Colonic mucosa (tissue), 4 donors: ENCODE measurements at regions not wholly inside any gene's neighbourhood (a gene's known extent, or its start where the extent isn't known, plus 50 kb on each side); places are given as distances from the start of the nearest gene placed in this dataset.

Source experiments
- DNase-seq: peaks from one replicate; pipeline ENCODE4 v3.0.0-alpha.2; 2020
- H3K27ac ChIP-seq: fragments of 200-600 bp; one replicate; pipeline ENCODE4 v1.8.0; 2021
- H3K27me3 ChIP-seq: fragments of 200-600 bp; one replicate; pipeline ENCODE4 v1.8.0; 2021
- H3K36me3 ChIP-seq: fragments of 200-600 bp; one replicate; pipeline ENCODE4 v1.8.0; 2021
- H3K4me1 ChIP-seq: fragments of 200-600 bp; one replicate; pipeline ENCODE4 v1.8.0; 2021; ENCODE audit warnings: mild to moderate bottlenecking
- H3K4me3 ChIP-seq: fragments of 200-600 bp; one replicate; pipeline ENCODE4 v1.8.0; 2021
- H3K9ac ChIP-seq, 2 donors: one replicate each; pipeline ENCODE4 v1.7.0; 2013; ENCODE audit warnings: control low read depth in 2 of 2, low read depth in 2 of 2, low read length in 2 of 2
- H3K9me3 ChIP-seq: fragments of 200-600 bp; one replicate; pipeline ENCODE4 v1.8.0; 2021
- CTCF ChIP-seq: fragments of 200-600 bp; IDR thresholded peaks from one replicate; pipeline ENCODE4 v1.8.0; 2022; ENCODE audit warnings: antibody characterized with exemption, mild to moderate bottlenecking
- intact Hi-C: fragments of 100-400 bp; cut with DNase I; formaldehyde crosslinking; loops from one replicate; pipeline ENCODE4 v1.14.1; 2022
- donor health status: healthy.
- donor health status: DM: no; HTN: no; CAD: no.
- donor health status: DM: no; HTN: no; CAD: no.

GRCh38 chr18:61719671-61720070 lies 173.1 kb downstream of the RNF152 start:
- intact Hi-C loops: no loop called here
- Histone ChIP-seq H3K4me1 (no peaks in the 10 kb centered on the region), H3K27me3 (no peaks in the 10 kb centered on the region), H3K9ac (no peak overlapping the region), H3K27ac (no peak overlapping the region), H3K36me3 (no peaks in the 10 kb centered on the region), H3K9me3 (no peaks in the 10 kb centered on the region), H3K4me3 (no peak overlapping the region)
- no peak for TF ChIP-seq CTCF
- DNase-seq: no peak

- H3K4me1 ChIP-seq: no peaks in the 10 kb centered on the region
- H3K27ac ChIP-seq: no peak overlapping the region
- DNase-seq: no peak
- H3K36me3 ChIP-seq: no peaks in the 10 kb centered on the region
- intact Hi-C loops: no loop called here
- H3K9me3 ChIP-seq: no peaks in the 10 kb centered on the region
- TF ChIP-seq CTCF: no peak
- H3K4me3 ChIP-seq: no peak overlapping the region
- no peak overlapping the region for H3K9ac ChIP-seq
- no peaks in the 10 kb centered on the region for H3K27me3 ChIP-seq
Measured at GRCh38 chr18:61718944-61719343, 173.9 kb downstream of the RNF152 start.

GRCh38 chr18:61714421-61714820 lies 178.4 kb downstream of the RNF152 start:
- H3K4me1 ChIP-seq: no peaks in the 10 kb centered on the region
- H3K9me3 ChIP-seq: no peaks in the 10 kb centered on the region
- no peak overlapping the region for H3K4me3 ChIP-seq
- peak overlapping the region; percentile 4 for H3K27ac ChIP-seq
- no peaks in the 10 kb centered on the region for H3K36me3 ChIP-seq
- no peak overlapping the region for H3K9ac ChIP-seq
- DNase-seq: no peak
- intact Hi-C loops: no loop called here
- TF ChIP-seq CTCF: no peak
- no peaks in the 10 kb centered on the region for H3K27me3 ChIP-seq

GRCh38 chr18:61713502-61713901 lies 179.3 kb downstream of the RNF152 start:
- no peak for TF ChIP-seq CTCF
- Histone ChIP-seq H3K27me3 (no peaks in the 10 kb centered on the region), H3K27ac (peak overlapping the region; percentile 4)

GRCh38 chr18:61710082-61710620 lies 182.7 kb downstream of the RNF152 start:
- H3K36me3 ChIP-seq: no peaks in the 10 kb centered on the region
- no peak for TF ChIP-seq CTCF
- no peaks in the 10 kb centered on the region for H3K4me1 ChIP-seq
- intact Hi-C loops: no loop called here
- H3K27ac ChIP-seq: no peak overlapping the region
- no peaks in the 10 kb centered on the region for H3K27me3 ChIP-seq
- no peak overlapping the region for H3K4me3 ChIP-seq
- H3K9ac ChIP-seq: no peak overlapping the region
- peak; percentile 69 for DNase-seq
- H3K9me3 ChIP-seq: no peaks in the 10 kb centered on the region

More at GRCh38 chr18:61713502-61713901, 179.3 kb downstream of the RNF152 start:
- no peak overlapping the region for H3K4me3 ChIP-seq
- peak; percentile 66 for DNase-seq
- H3K9ac ChIP-seq: no peak overlapping the region
- H3K4me1 ChIP-seq: no peaks in the 10 kb centered on the region
- intact Hi-C loops: no loop called here
- H3K9me3 ChIP-seq: no peaks in the 10 kb centered on the region
- H3K36me3 ChIP-seq: no peaks in the 10 kb centered on the region
